Liver (tissue), 8 donors: ENCODE measurements at regions not wholly inside any gene's neighbourhood (a gene's known extent, or its start where the extent isn't known, plus 50 kb on each side); places are given as distances from the start of the nearest gene placed in this dataset.

Experiments
- DNase-seq: peaks from one replicate; pipeline ENCODE4 v3.0.0-alpha.2; 2017; ENCODE audit warnings: low spot score
- H3K27ac ChIP-seq, 2 donors: one replicate each; pipeline ENCODE4 v1.7.0; 2013; ENCODE audit warnings: inconsistent platforms in 2 of 2, low read length in 2 of 2, control low read depth in 1 of 2, low read depth in 1 of 2, mild to moderate bottlenecking in 1 of 2
- H3K27me3 ChIP-seq, 4 donors: one replicate each; pipeline versions ENCODE4 v1.6.1 to v1.7.0; 2013; ENCODE audit warnings: low read length in 3 of 4, inconsistent platforms in 1 of 4, mild to moderate bottlenecking in 1 of 4, moderate library complexity in 1 of 4; ENCODE audit not compliant: control insufficient read depth in 4 of 4, insufficient read depth in 4 of 4
- H3K36me3 ChIP-seq, 4 donors: one replicate each; pipeline versions ENCODE4 v1.6.1 to v1.7.0; 2013; ENCODE audit warnings: low read length in 3 of 4, mild to moderate bottlenecking in 3 of 4, low read depth in 1 of 4, moderate library complexity in 1 of 4; ENCODE audit not compliant: control insufficient read depth in 4 of 4, insufficient read depth in 3 of 4
- H3K4me1 ChIP-seq, 4 donors: one replicate each; pipeline versions ENCODE4 v1.6.1 to v1.7.0; 2013; ENCODE audit warnings: low read length in 3 of 4, mild to moderate bottlenecking in 3 of 4, moderate library complexity in 1 of 4; ENCODE audit not compliant: control insufficient read depth in 4 of 4, insufficient read depth in 4 of 4
- H3K4me3 ChIP-seq, 3 donors: one replicate each; pipeline versions ENCODE4 v1.6.1 to v1.7.0; 2013; ENCODE audit warnings: low read length in 3 of 3, control low read depth in 1 of 3, low read depth in 1 of 3, mild to moderate bottlenecking in 1 of 3
- H3K9ac ChIP-seq, 2 donors: one replicate each; pipeline ENCODE4 v1.7.0; 2013; ENCODE audit warnings: low read length in 2 of 2, mild to moderate bottlenecking in 2 of 2, moderate library complexity in 2 of 2, control low read depth in 1 of 2, low read depth in 1 of 2
- H3K9me3 ChIP-seq, 4 donors: one replicate each; pipeline versions ENCODE4 v1.6.1 to v1.7.0; 2013; ENCODE audit warnings: low read length in 3 of 4; ENCODE audit not compliant: control insufficient read depth in 4 of 4
- EGR1 ChIP-seq, 2 donors: IDR thresholded peaks; 2 replicates each; pipeline ENCODE4 v1.6.1; 2016 to 2018; ENCODE audit warnings: antibody characterized with exemption in 2 of 2, low read depth in 2 of 2
- FOXA1 ChIP-seq: IDR thresholded peaks from 2 replicates; pipeline ENCODE4 v1.6.1; 2016; ENCODE audit warnings: antibody characterized with exemption
- GABPA ChIP-seq, 2 donors: IDR thresholded peaks in 1 of 2; conservative IDR thresholded peaks in 1 of 2; 2 replicates each; pipeline ENCODE4 v1.6.1; 2016; ENCODE audit warnings: antibody characterized with exemption in 2 of 2, mild to moderate bottlenecking in 1 of 2, moderate library complexity in 1 of 2
- HNF4A ChIP-seq, 2 donors: conservative IDR thresholded peaks; 2 replicates each; pipeline ENCODE4 v1.6.1; 2016; ENCODE audit warnings: antibody characterized with exemption in 2 of 2, mild to moderate bottlenecking in 2 of 2
- HNF4G ChIP-seq: IDR thresholded peaks from 2 replicates; pipeline ENCODE4 v1.6.1; 2016; ENCODE audit warnings: antibody characterized with exemption
- JUND ChIP-seq, 2 donors: IDR thresholded peaks; 2 replicates each; pipeline ENCODE4 v1.6.1; 2016; ENCODE audit warnings: antibody characterized with exemption in 2 of 2
- RAD21 ChIP-seq, 2 donors: IDR thresholded peaks; 2 replicates each; pipeline ENCODE4 v1.6.1; 2016; ENCODE audit warnings: antibody characterized with exemption in 2 of 2, mild to moderate bottlenecking in 2 of 2
- RXRA ChIP-seq, 2 donors: IDR thresholded peaks; 2 replicates each; pipeline ENCODE4 v1.6.1; 2017 to 2018; ENCODE audit warnings: antibody characterized with exemption in 2 of 2, mild to moderate bottlenecking in 1 of 2
- SP1 ChIP-seq: IDR thresholded peaks from 2 replicates; pipeline ENCODE4 v1.6.1; 2018; ENCODE audit warnings: antibody characterized with exemption, mild to moderate bottlenecking
- TAF1 ChIP-seq: conservative IDR thresholded peaks from 2 replicates; pipeline ENCODE4 v1.6.1; 2016; ENCODE audit warnings: antibody characterized with exemption, mild to moderate bottlenecking
- WGBS: extraction: QIAGEN DNeasy Blood & Tissue Kit; methylation state at CpG from one replicate; pipeline ENCODE4 v1.1.7; 2013; 5-methylcytosine and 5-hydroxymethylcytosine counted together
- TF ChIP-seq, protein P1 (sequence below): IDR thresholded peaks from 2 replicates; pipeline ENCODE4 v1.6.1; 2016; ENCODE audit warnings: antibody characterized with exemption, mild to moderate bottlenecking
- TF ChIP-seq, protein P2 (sequence below): IDR thresholded peaks from 2 replicates; pipeline ENCODE4 v1.6.1; 2016; ENCODE audit warnings: antibody characterized with exemption
- TF ChIP-seq, protein P3 (sequence below): fragments of 150-350 bp; IDR thresholded peaks from 2 replicates; pipeline ENCODE4 v1.5.1; 2017; ENCODE audit warnings: improper control_type of control experiment, low read depth, low read length; ENCODE audit not compliant: missing input control
- TF ChIP-seq, protein P4 (sequence below): IDR thresholded peaks from 2 replicates; pipeline ENCODE4 v1.6.1; 2016; ENCODE audit warnings: antibody characterized with exemption
- donor health status: healthy.
- donor health status: healthy.
- donor health status: healthy.
- donor health status: healthy.
- donor health status: healthy.

DNA sequence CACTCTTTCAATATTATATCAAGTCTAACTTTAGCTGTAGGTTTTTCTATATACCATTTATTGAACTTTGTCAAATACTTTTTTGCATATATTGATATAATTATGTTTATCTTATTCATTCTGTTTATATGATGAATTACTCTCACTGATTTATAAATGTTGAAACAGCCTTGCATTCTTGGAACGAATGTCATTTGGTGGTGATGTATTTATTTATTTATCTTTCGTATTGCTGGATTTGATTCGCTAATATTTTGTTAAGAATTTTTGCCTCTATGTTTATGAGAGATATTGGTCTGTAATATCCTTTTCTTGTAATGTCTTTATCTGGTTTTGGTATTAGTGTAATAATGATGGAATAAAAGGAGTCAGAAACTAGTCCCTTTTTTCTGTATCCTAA, 563.9 kb downstream of the ANXA1 start:
- no peak for DNase-seq
- TF ChIP-seq, protein P1, sequence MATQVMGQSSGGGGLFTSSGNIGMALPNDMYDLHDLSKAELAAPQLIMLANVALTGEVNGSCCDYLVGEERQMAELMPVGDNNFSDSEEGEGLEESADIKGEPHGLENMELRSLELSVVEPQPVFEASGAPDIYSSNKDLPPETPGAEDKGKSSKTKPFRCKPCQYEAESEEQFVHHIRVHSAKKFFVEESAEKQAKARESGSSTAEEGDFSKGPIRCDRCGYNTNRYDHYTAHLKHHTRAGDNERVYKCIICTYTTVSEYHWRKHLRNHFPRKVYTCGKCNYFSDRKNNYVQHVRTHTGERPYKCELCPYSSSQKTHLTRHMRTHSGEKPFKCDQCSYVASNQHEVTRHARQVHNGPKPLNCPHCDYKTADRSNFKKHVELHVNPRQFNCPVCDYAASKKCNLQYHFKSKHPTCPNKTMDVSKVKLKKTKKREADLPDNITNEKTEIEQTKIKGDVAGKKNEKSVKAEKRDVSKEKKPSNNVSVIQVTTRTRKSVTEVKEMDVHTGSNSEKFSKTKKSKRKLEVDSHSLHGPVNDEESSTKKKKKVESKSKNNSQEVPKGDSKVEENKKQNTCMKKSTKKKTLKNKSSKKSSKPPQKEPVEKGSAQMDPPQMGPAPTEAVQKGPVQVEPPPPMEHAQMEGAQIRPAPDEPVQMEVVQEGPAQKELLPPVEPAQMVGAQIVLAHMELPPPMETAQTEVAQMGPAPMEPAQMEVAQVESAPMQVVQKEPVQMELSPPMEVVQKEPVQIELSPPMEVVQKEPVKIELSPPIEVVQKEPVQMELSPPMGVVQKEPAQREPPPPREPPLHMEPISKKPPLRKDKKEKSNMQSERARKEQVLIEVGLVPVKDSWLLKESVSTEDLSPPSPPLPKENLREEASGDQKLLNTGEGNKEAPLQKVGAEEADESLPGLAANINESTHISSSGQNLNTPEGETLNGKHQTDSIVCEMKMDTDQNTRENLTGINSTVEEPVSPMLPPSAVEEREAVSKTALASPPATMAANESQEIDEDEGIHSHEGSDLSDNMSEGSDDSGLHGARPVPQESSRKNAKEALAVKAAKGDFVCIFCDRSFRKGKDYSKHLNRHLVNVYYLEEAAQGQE: no peak
- no peak for TF ChIP-seq TAF1
- no peak for TF ChIP-seq JUND (IDR thresholded peaks at IDR 0.05)
- no peak overlapping the region for H3K9ac ChIP-seq
- 82% methylated on average over 3 of the region's 3 CpGs for WGBS
- no peak overlapping the region for H3K4me3 ChIP-seq
- H3K27me3 ChIP-seq: no peaks in the 10 kb centered on the region
- no peaks in the 10 kb centered on the region for H3K36me3 ChIP-seq
- H3K4me1 ChIP-seq: no peaks in the 10 kb centered on the region
- H3K27ac ChIP-seq: no peak overlapping the region
- no peaks in the 10 kb centered on the region for H3K9me3 ChIP-seq

DNA sequence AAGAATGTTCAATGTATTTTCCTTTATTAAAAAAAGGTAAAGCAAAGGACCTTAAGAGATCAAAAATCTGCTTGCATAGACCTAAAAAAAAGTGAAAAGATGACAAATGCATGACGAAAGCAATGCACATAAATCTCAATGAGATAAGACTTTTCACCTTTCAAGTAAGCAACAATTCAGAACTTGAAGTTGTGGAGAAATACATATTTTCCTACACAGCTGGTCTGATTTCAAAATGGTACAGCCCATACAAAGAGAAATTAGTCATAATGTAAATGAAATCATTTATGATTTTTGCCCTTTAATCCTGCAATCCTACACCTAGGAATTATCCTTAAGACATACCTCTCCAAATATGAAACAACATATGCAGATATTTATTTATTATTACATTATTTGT, 568.0 kb downstream of the ANXA1 start:
- Histone ChIP-seq H3K9me3 (no peaks in the 10 kb centered on the region), H3K36me3 (no peaks in the 10 kb centered on the region), H3K4me1 (no peaks in the 10 kb centered on the region), H3K27ac (no peak overlapping the region), H3K9ac (no peak overlapping the region), H3K27me3 (no peaks in the 10 kb centered on the region), H3K4me3 (no peak overlapping the region)
- WGBS: 77% methylated on average over 1 of the region's 1 CpG
- TF ChIP-seq RXRA (IDR thresholded peaks at IDR 0.05) (no peak), HNF4A (conservative IDR thresholded peaks at IDR 0.05) (no peak), GABPA (IDR thresholded peaks at IDR 0.05 in 1 of 2, conservative IDR thresholded peaks at IDR 0.05 in 1 of 2) (no peak), FOXA1 (no peak), TAF1 (no peak), JUND (IDR thresholded peaks at IDR 0.05) (no peak), SP1 (no peak), EGR1 (IDR thresholded peaks at IDR 0.05; ENCODE audit: low read depth in 2 of 2) (no peak), RAD21 (IDR thresholded peaks at IDR 0.05) (no peak), HNF4G (no peak)
- TF ChIP-seq, protein P2, sequence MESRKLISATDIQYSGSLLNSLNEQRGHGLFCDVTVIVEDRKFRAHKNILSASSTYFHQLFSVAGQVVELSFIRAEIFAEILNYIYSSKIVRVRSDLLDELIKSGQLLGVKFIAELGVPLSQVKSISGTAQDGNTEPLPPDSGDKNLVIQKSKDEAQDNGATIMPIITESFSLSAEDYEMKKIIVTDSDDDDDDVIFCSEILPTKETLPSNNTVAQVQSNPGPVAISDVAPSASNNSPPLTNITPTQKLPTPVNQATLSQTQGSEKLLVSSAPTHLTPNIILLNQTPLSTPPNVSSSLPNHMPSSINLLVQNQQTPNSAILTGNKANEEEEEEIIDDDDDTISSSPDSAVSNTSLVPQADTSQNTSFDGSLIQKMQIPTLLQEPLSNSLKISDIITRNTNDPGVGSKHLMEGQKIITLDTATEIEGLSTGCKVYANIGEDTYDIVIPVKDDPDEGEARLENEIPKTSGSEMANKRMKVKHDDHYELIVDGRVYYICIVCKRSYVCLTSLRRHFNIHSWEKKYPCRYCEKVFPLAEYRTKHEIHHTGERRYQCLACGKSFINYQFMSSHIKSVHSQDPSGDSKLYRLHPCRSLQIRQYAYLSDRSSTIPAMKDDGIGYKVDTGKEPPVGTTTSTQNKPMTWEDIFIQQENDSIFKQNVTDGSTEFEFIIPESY: no peak
- TF ChIP-seq, protein P3, sequence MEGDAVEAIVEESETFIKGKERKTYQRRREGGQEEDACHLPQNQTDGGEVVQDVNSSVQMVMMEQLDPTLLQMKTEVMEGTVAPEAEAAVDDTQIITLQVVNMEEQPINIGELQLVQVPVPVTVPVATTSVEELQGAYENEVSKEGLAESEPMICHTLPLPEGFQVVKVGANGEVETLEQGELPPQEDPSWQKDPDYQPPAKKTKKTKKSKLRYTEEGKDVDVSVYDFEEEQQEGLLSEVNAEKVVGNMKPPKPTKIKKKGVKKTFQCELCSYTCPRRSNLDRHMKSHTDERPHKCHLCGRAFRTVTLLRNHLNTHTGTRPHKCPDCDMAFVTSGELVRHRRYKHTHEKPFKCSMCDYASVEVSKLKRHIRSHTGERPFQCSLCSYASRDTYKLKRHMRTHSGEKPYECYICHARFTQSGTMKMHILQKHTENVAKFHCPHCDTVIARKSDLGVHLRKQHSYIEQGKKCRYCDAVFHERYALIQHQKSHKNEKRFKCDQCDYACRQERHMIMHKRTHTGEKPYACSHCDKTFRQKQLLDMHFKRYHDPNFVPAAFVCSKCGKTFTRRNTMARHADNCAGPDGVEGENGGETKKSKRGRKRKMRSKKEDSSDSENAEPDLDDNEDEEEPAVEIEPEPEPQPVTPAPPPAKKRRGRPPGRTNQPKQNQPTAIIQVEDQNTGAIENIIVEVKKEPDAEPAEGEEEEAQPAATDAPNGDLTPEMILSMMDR: no peak
- TF ChIP-seq, protein P1: no peak
- TF ChIP-seq, protein P4, sequence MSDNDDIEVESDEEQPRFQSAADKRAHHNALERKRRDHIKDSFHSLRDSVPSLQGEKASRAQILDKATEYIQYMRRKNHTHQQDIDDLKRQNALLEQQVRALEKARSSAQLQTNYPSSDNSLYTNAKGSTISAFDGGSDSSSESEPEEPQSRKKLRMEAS: no peak
- no peak for DNase-seq
